Mesenchymal stem cell (in vitro differentiated cells and primary cell): ENCODE measurements at regions not wholly inside any gene's neighbourhood (a gene's known extent, or its start where the extent isn't known, plus 50 kb on each side); places are given as distances from the start of the nearest gene placed in this dataset.

Experiments used
- DNase-seq: peaks from one replicate; pipeline ENCODE4 v3.0.0-alpha.2; 2013
- H2AFZ ChIP-seq: one replicate; pipeline ENCODE4 v1.6.1; 2013; ENCODE audit warnings: low read depth, mild to moderate bottlenecking, control low read depth, inconsistent platforms, low read length, moderate library complexity
- H2AK5ac ChIP-seq: 2 replicates; pipeline ENCODE4 v1.6.1; 2013; ENCODE audit warnings: low read length, moderate library complexity, mild to moderate bottlenecking, inconsistent platforms; ENCODE audit not compliant: severe bottlenecking
- H2BK120ac ChIP-seq: one replicate; pipeline ENCODE4 v1.6.1; 2013; ENCODE audit warnings: low read depth, mild to moderate bottlenecking, inconsistent platforms, low read length, moderate library complexity
- H2BK12ac ChIP-seq, 2 experiments: one replicate each; pipeline ENCODE4 v1.6.1; 2013; ENCODE audit warnings: inconsistent platforms in 2 of 2, low read length in 2 of 2, mild to moderate bottlenecking in 2 of 2, moderate library complexity in 2 of 2, control low read depth in 1 of 2
- H2BK15ac ChIP-seq: one replicate; pipeline ENCODE4 v1.6.1; 2013; ENCODE audit warnings: mild to moderate bottlenecking, low read depth, inconsistent platforms; ENCODE audit not compliant: poor library complexity, severe bottlenecking
- H2BK5ac ChIP-seq: 2 replicates; pipeline ENCODE4 v1.6.1; 2013; ENCODE audit warnings: low read depth, mild to moderate bottlenecking, low read length, control low read depth, inconsistent platforms; ENCODE audit not compliant: poor library complexity, severe bottlenecking
- H3K14ac ChIP-seq, 2 experiments: one replicate each; pipeline ENCODE4 v1.6.1; 2013; ENCODE audit warnings: inconsistent platforms in 2 of 2, low read length in 2 of 2, control low read depth in 1 of 2, mild to moderate bottlenecking in 1 of 2, moderate library complexity in 1 of 2
- H3K18ac ChIP-seq, 2 experiments: one replicate each; pipeline ENCODE4 v1.6.1; 2013; ENCODE audit warnings: inconsistent platforms in 2 of 2, low read length in 2 of 2, control low read depth in 1 of 2, low read depth in 1 of 2, mild to moderate bottlenecking in 1 of 2
- H3K23ac ChIP-seq, 2 experiments: one replicate each; pipeline ENCODE4 v1.6.1; 2013; ENCODE audit warnings: inconsistent platforms in 2 of 2, low read length in 2 of 2, mild to moderate bottlenecking in 2 of 2, moderate library complexity in 2 of 2, control low read depth in 1 of 2
- H3K27ac ChIP-seq: 2 replicates; pipeline ENCODE4 v1.5.1; 2013; ENCODE audit warnings: mild to moderate bottlenecking, moderate library complexity, low read length, control low read depth, inconsistent platforms; ENCODE audit not compliant: poor library complexity, severe bottlenecking
- H3K27me3 ChIP-seq, 2 experiments: 2 replicates each; pipeline versions ENCODE4 v1.6.1 to v1.7.0; 2013; ENCODE audit warnings: low read length in 2 of 2, mild to moderate bottlenecking in 2 of 2, moderate library complexity in 2 of 2, control low read depth in 1 of 2, inconsistent platforms in 1 of 2; ENCODE audit not compliant: control insufficient read depth in 1 of 2, insufficient read depth in 1 of 2
- H3K36me3 ChIP-seq, 2 experiments: 2 replicates each; pipeline versions ENCODE4 v1.6.1 to v1.7.0; 2013; ENCODE audit warnings: low read length in 2 of 2, control low read depth in 1 of 2, inconsistent platforms in 1 of 2, low read depth in 1 of 2, mild to moderate bottlenecking in 1 of 2; ENCODE audit not compliant: insufficient read depth in 2 of 2, control insufficient read depth in 1 of 2
- H3K4ac ChIP-seq, 2 experiments: one replicate each; pipeline ENCODE4 v1.6.1; 2013; ENCODE audit warnings: inconsistent platforms in 2 of 2, low read length in 2 of 2, mild to moderate bottlenecking in 2 of 2, moderate library complexity in 2 of 2, control low read depth in 1 of 2, low read depth in 1 of 2
- H3K4me1 ChIP-seq: 2 replicates; pipeline ENCODE4 v1.6.1; 2013; ENCODE audit warnings: low read depth, low read length, control low read depth; ENCODE audit not compliant: control insufficient read depth, insufficient read depth
- H3K4me2 ChIP-seq: 2 replicates; pipeline ENCODE4 v1.6.1; 2013; ENCODE audit warnings: low read length, mild to moderate bottlenecking, inconsistent platforms; ENCODE audit not compliant: poor library complexity, severe bottlenecking
- H3K4me3 ChIP-seq, 2 experiments: 2 replicates each; pipeline versions ENCODE4 v1.5.1 to v1.7.0; 2013; ENCODE audit warnings: low read length in 2 of 2, mild to moderate bottlenecking in 2 of 2, control low read depth in 1 of 2, low read depth in 1 of 2; ENCODE audit not compliant: insufficient read depth in 1 of 2
- H3K79me1 ChIP-seq: replicated peaks from 2 replicates; pipeline ENCODE4 v1.6.1; 2013; ENCODE audit warnings: mild to moderate bottlenecking, control low read depth, low read length, inconsistent platforms; ENCODE audit not compliant: poor library complexity, severe bottlenecking
- H3K9ac ChIP-seq: 2 replicates; pipeline ENCODE4 v1.7.0; 2013; ENCODE audit warnings: mild to moderate bottlenecking, low read length, moderate library complexity
- H3K9me3 ChIP-seq: 2 replicates; pipeline ENCODE4 v1.7.0; 2013; ENCODE audit warnings: mild to moderate bottlenecking, low read length; ENCODE audit not compliant: control insufficient read depth
- H4K8ac ChIP-seq: one replicate; pipeline ENCODE4 v1.6.1; 2013; ENCODE audit warnings: inconsistent platforms, mild to moderate bottlenecking, low read length, moderate library complexity
- H4K91ac ChIP-seq: one replicate; pipeline ENCODE4 v1.6.1; 2013; ENCODE audit warnings: mild to moderate bottlenecking, low read length, inconsistent platforms
- whole genome bisulfite sequencing: methylation state at CpG from one replicate; pipeline ENCODE4 v1.1.7; 2013; ENCODE audit warnings: mixed read lengths; 5-methylcytosine and 5-hydroxymethylcytosine counted together

DNA sequence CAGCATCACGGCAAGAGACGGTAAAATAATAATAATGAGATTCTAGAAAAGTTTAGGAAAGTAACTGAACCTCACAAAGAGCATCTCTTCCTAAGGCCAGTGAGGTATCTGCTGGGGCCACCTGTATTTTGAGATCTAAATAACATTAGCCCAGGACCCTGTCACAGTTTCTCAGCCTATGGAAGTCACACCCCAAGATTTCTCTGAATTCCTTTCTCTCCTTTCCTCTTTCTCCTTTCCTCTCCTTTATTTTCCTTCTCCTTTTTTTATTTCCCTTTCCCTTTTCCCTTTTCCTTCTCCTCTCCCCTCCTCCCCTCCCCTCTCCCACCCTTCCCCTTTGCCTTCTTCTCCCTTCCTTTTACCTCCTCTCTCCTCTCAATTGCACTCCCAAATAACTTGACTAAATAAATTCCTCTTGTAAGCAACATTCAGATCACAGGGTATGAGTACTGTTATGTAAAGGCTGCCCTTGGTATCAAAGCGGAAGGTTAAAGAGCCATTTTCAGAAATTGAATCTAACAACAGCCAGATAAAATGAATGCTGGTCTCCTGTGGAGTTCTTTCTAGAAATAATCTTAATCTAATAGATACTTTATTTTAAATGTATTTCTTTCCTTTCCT, 506.2 kb downstream of the EPM2A start:
- H3K9ac ChIP-seq: no peak overlapping the region
- no peak overlapping the region for H3K4me3 ChIP-seq
- no peak overlapping the region for H3K4me2 ChIP-seq
- H3K27me3 ChIP-seq: no peaks in the 10 kb centered on the region
- H2BK120ac ChIP-seq: no peak overlapping the region
- H3K4me1 ChIP-seq: no peaks in the 10 kb centered on the region
- no peaks in the 10 kb centered on the region for H3K36me3 ChIP-seq
- H2BK15ac ChIP-seq: no peak overlapping the region
- H2BK12ac ChIP-seq: no peak overlapping the region
- H2AK5ac ChIP-seq: no peak overlapping the region
- no peak overlapping the region for H2AFZ ChIP-seq
- H3K27ac ChIP-seq: no peak overlapping the region
- no peaks in the 10 kb centered on the region for H3K9me3 ChIP-seq
- 100% methylated on average over 2 of the region's 3 CpGs for WGBS
- H3K14ac ChIP-seq: no peak overlapping the region
- H3K23ac ChIP-seq: no peak overlapping the region
- no peak overlapping the region for H3K18ac ChIP-seq
- H2BK5ac ChIP-seq: no peak overlapping the region
- no peaks in the 10 kb centered on the region for H3K79me1 ChIP-seq
- DNase-seq: no peak
- no peak overlapping the region for H4K8ac ChIP-seq
- no peak overlapping the region for H4K91ac ChIP-seq
- H3K4ac ChIP-seq: no peak overlapping the region

DNA sequence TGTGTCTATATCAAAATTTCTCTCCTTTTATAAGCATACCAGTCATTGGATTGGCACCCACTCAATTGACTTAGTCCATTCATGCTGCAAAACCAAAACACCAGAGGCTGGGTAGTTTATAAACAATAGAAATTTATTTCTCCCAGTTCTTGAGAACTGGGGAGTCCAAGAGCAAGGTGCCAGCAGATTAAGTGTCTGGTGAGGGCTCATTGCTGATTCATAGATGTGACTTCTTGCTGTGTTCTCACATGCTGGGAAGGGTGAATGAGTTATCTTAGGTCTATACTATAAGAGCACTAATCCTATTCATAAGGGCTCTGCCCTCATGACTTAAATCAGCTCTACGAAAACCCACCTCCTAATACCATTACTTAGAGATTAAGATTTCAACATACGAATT, 501.4 kb downstream of the EPM2A start:
- H2BK5ac ChIP-seq: no peak overlapping the region
- no peaks in the 10 kb centered on the region for H3K9me3 ChIP-seq
- H2BK12ac ChIP-seq: no peak overlapping the region
- no peak overlapping the region for H3K4me3 ChIP-seq
- no peak overlapping the region for H3K23ac ChIP-seq
- no peaks in the 10 kb centered on the region for H3K79me1 ChIP-seq
- no peak overlapping the region for H2BK120ac ChIP-seq
- H4K8ac ChIP-seq: no peak overlapping the region
- H2AK5ac ChIP-seq: no peak overlapping the region
- H3K9ac ChIP-seq: no peak overlapping the region
- H2BK15ac ChIP-seq: no peak overlapping the region
- WGBS: 93% methylated on average over 2 of the region's 2 CpGs
- H3K4me2 ChIP-seq: no peak overlapping the region
- no peaks in the 10 kb centered on the region for H3K27me3 ChIP-seq
- no peak overlapping the region for H4K91ac ChIP-seq
- H2AFZ ChIP-seq: no peak overlapping the region
- H3K18ac ChIP-seq: no peak overlapping the region
- H3K4me1 ChIP-seq: no peaks in the 10 kb centered on the region
- H3K4ac ChIP-seq: no peak overlapping the region
- H3K14ac ChIP-seq: no peak overlapping the region
- DNase-seq: no peak
- H3K27ac ChIP-seq: no peak overlapping the region
- no peaks in the 10 kb centered on the region for H3K36me3 ChIP-seq

DNA sequence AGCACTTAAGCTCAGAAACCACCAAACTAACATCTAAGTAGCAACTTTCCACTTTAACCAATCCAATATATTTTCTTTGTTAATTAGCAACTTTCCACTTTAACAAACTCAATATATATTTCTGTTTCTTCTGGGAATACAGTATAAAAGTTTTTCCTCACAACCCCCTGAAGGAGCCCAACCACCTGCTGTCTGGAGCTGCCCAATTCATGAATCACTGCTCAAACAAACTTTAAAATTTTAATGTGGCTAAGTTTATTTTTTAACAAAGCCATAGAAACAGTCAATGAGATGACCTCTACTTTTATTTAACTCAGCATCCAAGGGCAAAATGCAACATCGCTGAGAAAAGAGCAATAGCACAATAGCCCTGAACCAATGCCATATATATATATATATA, 500.1 kb downstream of the EPM2A start:
- no CpG with 5 or more reads among the region's 1 CpG for WGBS
- H2BK15ac ChIP-seq: no peak overlapping the region
- no peak overlapping the region for H2AFZ ChIP-seq
- H3K18ac ChIP-seq: no peak overlapping the region
- no peak overlapping the region for H2AK5ac ChIP-seq
- no peak overlapping the region for H4K8ac ChIP-seq
- no peak overlapping the region for H3K14ac ChIP-seq
- H3K4me3 ChIP-seq: no peak overlapping the region
- no peak for DNase-seq
- no peak overlapping the region for H3K4me2 ChIP-seq
- H3K9ac ChIP-seq: no peak overlapping the region
- no peak overlapping the region for H3K23ac ChIP-seq
- H3K27ac ChIP-seq: no peak overlapping the region
- H2BK5ac ChIP-seq: no peak overlapping the region
- no peak overlapping the region for H3K4ac ChIP-seq
- H3K9me3 ChIP-seq: no peaks in the 10 kb centered on the region
- no peaks in the 10 kb centered on the region for H3K4me1 ChIP-seq
- no peak overlapping the region for H2BK120ac ChIP-seq
- H2BK12ac ChIP-seq: no peak overlapping the region
- no peak overlapping the region for H4K91ac ChIP-seq
- H3K36me3 ChIP-seq: no peaks in the 10 kb centered on the region
- H3K27me3 ChIP-seq: no peaks in the 10 kb centered on the region
- H3K79me1 ChIP-seq: no peaks in the 10 kb centered on the region

DNA sequence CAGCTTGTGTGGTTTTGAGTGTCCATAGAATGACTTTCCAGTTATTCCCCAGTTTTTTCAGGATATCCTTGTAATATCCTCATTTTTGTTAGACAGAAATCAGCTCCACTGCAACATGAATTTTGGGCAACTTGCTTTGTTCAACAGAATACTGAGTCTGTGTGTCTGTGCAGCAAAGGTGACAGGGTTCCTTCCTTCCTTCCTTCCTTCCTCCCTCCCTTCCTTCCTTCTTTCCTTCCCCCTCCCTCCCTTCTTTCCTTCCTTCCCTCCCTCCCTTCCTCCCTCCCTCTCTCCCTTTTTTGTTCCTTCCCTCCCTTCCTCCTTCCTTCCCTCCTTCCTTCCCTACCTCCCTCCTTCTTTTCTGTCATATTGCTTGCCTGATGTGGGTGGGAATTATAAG, 496.5 kb downstream of the EPM2A start:
- Histone ChIP-seq H2AFZ (no peak overlapping the region), H2BK120ac (no peak overlapping the region), H2BK12ac (no peak overlapping the region), H3K79me1 (no peaks in the 10 kb centered on the region), H3K4me2 (no peak overlapping the region), H3K9me3 (no peaks in the 10 kb centered on the region), H4K91ac (no peak overlapping the region), H3K9ac (no peak overlapping the region), H3K27ac (no peak overlapping the region), H3K27me3 (no peaks in the 10 kb centered on the region), H2AK5ac (no peak overlapping the region), H4K8ac (no peak overlapping the region), H3K18ac (no peak overlapping the region), H3K4ac (no peak overlapping the region), H3K4me3 (no peak overlapping the region), H2BK5ac (no peak overlapping the region), H2BK15ac (no peak overlapping the region), H3K14ac (no peak overlapping the region), H3K36me3 (no peaks in the 10 kb centered on the region), H3K4me1 (no peaks in the 10 kb centered on the region), H3K23ac (no peak overlapping the region)
- DNase-seq: no peak
